ENCODE measurements at regions not wholly inside any gene's neighbourhood (a gene's known extent, or its start where the extent isn't known, plus 50 kb on each side); places are given as distances from the start of the nearest gene placed in this dataset.

DNA sequence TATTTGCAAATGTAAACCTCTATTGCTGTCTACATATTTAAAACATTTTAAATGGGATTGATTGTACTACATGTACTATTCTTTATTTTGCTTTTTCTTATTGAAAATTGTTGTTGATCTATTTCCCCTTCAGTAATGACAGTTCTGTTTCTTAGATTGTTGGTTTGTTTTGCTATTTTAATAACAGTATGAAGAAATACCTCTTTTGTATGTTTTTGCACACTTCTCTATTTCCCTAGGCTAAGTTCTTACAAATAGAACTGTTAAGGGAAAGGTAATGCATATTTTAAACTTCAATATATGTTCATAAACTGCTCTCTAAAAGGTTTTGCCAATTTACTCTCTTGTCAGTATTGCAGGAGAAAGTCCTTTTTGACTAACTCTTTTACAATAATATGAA is 195.0 kb upstream of the PRPS1L1 start:
- no peaks in the 10 kb centered on the region for H3K4me1 Mint-ChIP-seq (ENCODE audit: insufficient read depth, unreplicated experiment)
- no peaks in the 10 kb centered on the region for H3K27me3 Mint-ChIP-seq (ENCODE audit: insufficient read depth, unreplicated experiment)
- TF ChIP-seq, protein P1, sequence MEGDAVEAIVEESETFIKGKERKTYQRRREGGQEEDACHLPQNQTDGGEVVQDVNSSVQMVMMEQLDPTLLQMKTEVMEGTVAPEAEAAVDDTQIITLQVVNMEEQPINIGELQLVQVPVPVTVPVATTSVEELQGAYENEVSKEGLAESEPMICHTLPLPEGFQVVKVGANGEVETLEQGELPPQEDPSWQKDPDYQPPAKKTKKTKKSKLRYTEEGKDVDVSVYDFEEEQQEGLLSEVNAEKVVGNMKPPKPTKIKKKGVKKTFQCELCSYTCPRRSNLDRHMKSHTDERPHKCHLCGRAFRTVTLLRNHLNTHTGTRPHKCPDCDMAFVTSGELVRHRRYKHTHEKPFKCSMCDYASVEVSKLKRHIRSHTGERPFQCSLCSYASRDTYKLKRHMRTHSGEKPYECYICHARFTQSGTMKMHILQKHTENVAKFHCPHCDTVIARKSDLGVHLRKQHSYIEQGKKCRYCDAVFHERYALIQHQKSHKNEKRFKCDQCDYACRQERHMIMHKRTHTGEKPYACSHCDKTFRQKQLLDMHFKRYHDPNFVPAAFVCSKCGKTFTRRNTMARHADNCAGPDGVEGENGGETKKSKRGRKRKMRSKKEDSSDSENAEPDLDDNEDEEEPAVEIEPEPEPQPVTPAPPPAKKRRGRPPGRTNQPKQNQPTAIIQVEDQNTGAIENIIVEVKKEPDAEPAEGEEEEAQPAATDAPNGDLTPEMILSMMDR (IDR thresholded peaks at IDR 0.05; ENCODE audit: unreplicated experiment) = no peak
- H3K9me3 Mint-ChIP-seq (ENCODE audit: unreplicated experiment) = no peaks in the 10 kb centered on the region
- CTCF ChIA-PET = no interaction called here
- H3K4me3 Mint-ChIP-seq (ENCODE audit: unreplicated experiment) = no peak overlapping the region
- intact Hi-C loops (cut with micrococcal nuclease) = no loop called here
- BruUV-seq (replicated peaks) = no TSS peak
- POLR2A ChIA-PET = no interaction called here
- no peaks in the 10 kb centered on the region for H3K36me3 Mint-ChIP-seq (ENCODE audit: insufficient read depth, unreplicated experiment)
- H3K27ac Mint-ChIP-seq (ENCODE audit: low read depth, unreplicated experiment) = no peak overlapping the region
- no peak for DNase-seq (ENCODE audit: unreplicated experiment)

DNA sequence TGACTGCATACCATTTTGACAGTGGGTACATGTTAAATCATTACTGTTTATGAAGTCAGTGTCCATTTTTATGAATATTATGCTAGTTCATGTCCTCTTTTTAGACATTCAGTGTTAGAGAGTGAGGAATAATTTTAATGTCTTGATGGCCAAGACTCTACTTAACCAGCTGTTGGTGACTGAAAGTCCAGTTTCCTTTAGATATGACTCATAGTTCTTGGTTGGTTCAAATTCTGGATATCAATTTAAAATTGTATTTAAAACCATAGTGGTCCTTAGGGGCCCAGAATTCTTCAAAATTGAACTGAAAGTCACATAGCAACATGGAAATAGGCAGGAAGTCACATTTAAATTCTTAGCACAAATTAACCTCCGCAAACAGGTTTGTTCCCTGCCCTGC is 196.5 kb upstream of the PRPS1L1 start:
- no peak for DNase-seq (ENCODE audit: unreplicated experiment)
- ChIA-PET CTCF (interaction anchor here (0.7 kb wide), 1 partner anchor 15 kb away, joined by 3 read pairs; no protein-coding TSS in a partner anchor), POLR2A (interaction anchor here (0.7 kb wide), 1 partner anchor 27 kb away, joined by 3 read pairs; no protein-coding TSS in a partner anchor)
- intact Hi-C loops (cut with micrococcal nuclease) = no loop called here
- Mint-ChIP-seq H3K27me3 (ENCODE audit: insufficient read depth, unreplicated experiment) (no peaks in the 10 kb centered on the region), H3K4me3 (ENCODE audit: unreplicated experiment) (no peak overlapping the region), H3K27ac (ENCODE audit: low read depth, unreplicated experiment) (no peak overlapping the region), H3K36me3 (ENCODE audit: insufficient read depth, unreplicated experiment) (no peaks in the 10 kb centered on the region), H3K9me3 (ENCODE audit: unreplicated experiment) (no peaks in the 10 kb centered on the region), H3K4me1 (ENCODE audit: insufficient read depth, unreplicated experiment) (no peaks in the 10 kb centered on the region)
- no TSS peak for BruUV-seq (replicated peaks)
- TF ChIP-seq, protein P1 (IDR thresholded peaks at IDR 0.05; ENCODE audit: unreplicated experiment) = no peak

DNA sequence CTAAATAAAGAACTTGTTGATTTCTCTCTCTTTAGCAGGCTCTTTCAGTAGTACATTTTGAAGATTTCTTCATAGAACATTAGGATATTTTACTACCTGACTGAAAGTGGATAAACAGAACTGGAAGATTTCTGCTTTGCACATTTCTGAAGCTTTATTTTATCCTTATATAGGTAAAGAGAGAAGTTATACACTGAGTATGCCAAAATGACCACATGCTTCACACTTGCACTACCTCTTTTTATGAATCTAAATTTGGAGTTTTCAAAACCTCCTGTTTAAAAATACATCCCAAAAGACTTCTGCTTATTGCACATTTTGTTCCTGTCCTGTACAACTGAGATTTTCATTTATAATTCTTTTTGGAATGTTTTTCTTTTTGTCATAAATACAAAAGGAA is 197.4 kb upstream of the PRPS1L1 start:
- Mint-ChIP-seq H3K4me1 (ENCODE audit: insufficient read depth, unreplicated experiment) (no peaks in the 10 kb centered on the region), H3K36me3 (ENCODE audit: insufficient read depth, unreplicated experiment) (no peaks in the 10 kb centered on the region), H3K27me3 (ENCODE audit: insufficient read depth, unreplicated experiment) (no peaks in the 10 kb centered on the region), H3K9me3 (ENCODE audit: unreplicated experiment) (no peaks in the 10 kb centered on the region), H3K4me3 (ENCODE audit: unreplicated experiment) (no peak overlapping the region), H3K27ac (ENCODE audit: low read depth, unreplicated experiment) (no peak overlapping the region)
- TF ChIP-seq, protein P1 (IDR thresholded peaks at IDR 0.05; ENCODE audit: unreplicated experiment) = no peak
- DNase-seq (ENCODE audit: unreplicated experiment) = no peak
- intact Hi-C loops (cut with micrococcal nuclease) = no loop called here
- ChIA-PET POLR2A (no interaction called here), CTCF (no interaction called here)
- no TSS peak for BruUV-seq (replicated peaks)

DNA sequence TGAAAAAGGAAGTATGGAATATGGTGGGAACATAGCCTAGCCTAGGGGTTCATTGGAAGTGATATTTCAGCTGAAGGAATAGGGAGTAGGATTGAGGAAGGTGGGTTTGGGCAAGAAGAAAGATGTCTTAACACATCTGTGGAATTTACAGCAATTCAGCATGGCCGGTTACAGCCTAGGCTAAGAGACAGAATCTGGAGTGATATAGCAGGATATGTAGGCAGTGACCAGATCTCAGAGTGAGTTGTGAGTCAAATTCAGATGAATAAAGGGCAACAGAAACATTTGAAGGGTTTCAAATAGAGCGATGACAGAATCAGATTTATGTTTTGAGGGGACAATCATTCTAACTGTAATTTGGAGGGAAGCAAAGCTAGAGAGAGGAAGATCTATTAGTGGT is 199.0 kb upstream of the PRPS1L1 start:
- CTCF ChIA-PET = no interaction called here
- Mint-ChIP-seq H3K9me3 (ENCODE audit: unreplicated experiment) (no peaks in the 10 kb centered on the region), H3K36me3 (ENCODE audit: insufficient read depth, unreplicated experiment) (no peaks in the 10 kb centered on the region), H3K4me3 (ENCODE audit: unreplicated experiment) (no peak overlapping the region), H3K4me1 (ENCODE audit: insufficient read depth, unreplicated experiment) (no peaks in the 10 kb centered on the region), H3K27me3 (ENCODE audit: insufficient read depth, unreplicated experiment) (no peaks in the 10 kb centered on the region), H3K27ac (ENCODE audit: low read depth, unreplicated experiment) (no peak overlapping the region)
- no peak for DNase-seq (ENCODE audit: unreplicated experiment)
- TF ChIP-seq, protein P1 (IDR thresholded peaks at IDR 0.05; ENCODE audit: unreplicated experiment) = no peak
- intact Hi-C loops (cut with micrococcal nuclease) = no loop called here
- POLR2A ChIA-PET = no interaction called here
- no TSS peak for BruUV-seq (replicated peaks)
